ENCODE measurements at regions not wholly inside any gene's neighbourhood (a gene's known extent, or its start where the extent isn't known, plus 50 kb on each side); places are given as distances from the start of the nearest gene placed in this dataset.
"Not testable (repeated sequence)": the region's sequence is repeated elsewhere in the genome, so short reads cannot be mapped to it uniquely, and the experiment has no call there.

GRCh38 chr14:28612414-28612813 is 154.2 kb upstream of the FOXG1 start:
- TF ChIP-seq CTCF (IDR thresholded peaks at IDR 0.05; ENCODE audit: borderline replicate concordance, insufficient read depth, low read depth, low read length) = no peak
- no peak overlapping the region for H3K4me3 ChIP-seq (ENCODE audit: low read depth, low read length)

- H3K4me3 ChIP-seq (ENCODE audit: low read depth, low read length) = no peak overlapping the region
- TF ChIP-seq CTCF (IDR thresholded peaks at IDR 0.05; ENCODE audit: borderline replicate concordance, insufficient read depth, low read depth, low read length) = no peak
These were observed 153.1 kb upstream of the FOXG1 start for GRCh38 chr14:28613532-28613931.

GRCh38 chr14:28626780-28627179 is 139.8 kb upstream of the FOXG1 start:
- no peak for TF ChIP-seq CTCF (IDR thresholded peaks at IDR 0.05; ENCODE audit: borderline replicate concordance, insufficient read depth, low read depth, low read length)
- no peak overlapping the region for H3K4me3 ChIP-seq (ENCODE audit: low read depth, low read length)

- H3K4me3 ChIP-seq (ENCODE audit: low read depth, low read length) = no peak overlapping the region
- TF ChIP-seq CTCF (IDR thresholded peaks at IDR 0.05; ENCODE audit: borderline replicate concordance, insufficient read depth, low read depth, low read length) = no peak
These were observed 137.1 kb upstream of the FOXG1 start for GRCh38 chr14:28629328-28630004.

GRCh38 chr14:28630100-28630499 is 136.5 kb upstream of the FOXG1 start:
- H3K4me3 ChIP-seq (ENCODE audit: low read depth, low read length) = no peak overlapping the region
- TF ChIP-seq CTCF (IDR thresholded peaks at IDR 0.05; ENCODE audit: borderline replicate concordance, insufficient read depth, low read depth, low read length) = no peak

GRCh38 chr14:28635387-28635786 is 131.2 kb upstream of the FOXG1 start:
- no peak overlapping the region for H3K4me3 ChIP-seq (ENCODE audit: low read depth, low read length)
- no peak for TF ChIP-seq CTCF (IDR thresholded peaks at IDR 0.05; ENCODE audit: borderline replicate concordance, insufficient read depth, low read depth, low read length)

- not testable (repeated sequence) for H3K4me3 ChIP-seq (ENCODE audit: low read depth, low read length)
These were observed 130.8 kb upstream of the FOXG1 start for GRCh38 chr14:28635816-28636215.

GRCh38 chr14:28641189-28641588 is 125.4 kb upstream of the FOXG1 start:
- not testable (repeated sequence) for H3K4me3 ChIP-seq (ENCODE audit: low read depth, low read length)

Data from GM12875 (cell line).